ENCODE measurements at regions not wholly inside any gene's neighbourhood (a gene's known extent, or its start where the extent isn't known, plus 50 kb on each side); places are given as distances from the start of the nearest gene placed in this dataset.

DNA sequence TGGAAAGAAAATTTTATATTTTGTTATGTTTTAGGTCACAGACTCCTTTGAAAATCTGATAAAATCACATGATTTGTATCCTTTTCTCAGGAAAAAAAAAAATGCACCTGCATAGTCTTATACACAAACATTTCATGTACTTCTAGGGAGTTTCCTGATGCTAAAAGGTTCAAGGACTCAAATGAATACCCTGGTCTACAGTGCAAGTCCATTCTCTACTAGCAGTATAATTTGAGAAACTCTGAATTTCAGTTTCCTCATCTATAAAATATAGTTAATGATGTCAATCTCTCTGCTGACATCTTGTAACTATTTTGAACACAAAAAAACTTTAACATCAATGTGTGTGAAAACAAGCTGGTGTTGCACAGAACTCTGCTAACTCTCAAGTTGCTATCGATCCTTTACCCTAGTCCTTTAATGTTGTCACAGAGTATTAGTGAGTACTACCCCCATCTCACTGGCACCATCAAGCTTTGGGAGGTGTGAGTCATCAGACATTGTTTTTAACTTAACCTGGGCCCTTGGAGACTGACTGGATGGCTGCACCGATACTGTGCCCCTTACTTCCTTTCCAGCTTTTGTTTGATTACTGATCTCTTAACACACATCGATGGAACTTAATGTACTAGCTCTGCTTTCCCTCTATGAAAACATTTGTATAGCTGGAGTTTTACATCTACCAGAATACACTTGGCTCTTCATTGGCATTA is 251.9 kb upstream of the SOX5 start:
- H3K79me1 ChIP-seq (ENCODE audit: low read depth in 1 of 2, low read length in 2 of 2) = peaks cover 0 to 7% of the 10 kb centered on the region in 2 experiments; a peak in 2 of 4 replicates
- H2BK20ac ChIP-seq (ENCODE audit: low read depth, low read length) = no peak overlapping the region
- H2BK5ac ChIP-seq (ENCODE audit: low read depth, low read length, poor library complexity, severe bottlenecking) = no peak overlapping the region
- no peaks in the 10 kb centered on the region; the same call in 1 of the 2 replicates for H4K20me1 ChIP-seq (ENCODE audit: insufficient read depth, low read length)
- intact Hi-C loops (cut with micrococcal nuclease) = no loop called here
- BruUV-seq (replicated peaks) = no TSS peak
- H3K18ac ChIP-seq (ENCODE audit: low read depth, low read length) = no peak overlapping the region
- H3K36me3 ChIP-seq (ENCODE audit: control insufficient read depth, insufficient read depth, low read length) = no peaks in the 10 kb centered on the region
- ATAC-seq (ENCODE audit: low read depth) (no peak), DNase-seq (no peak)
- TF ChIP-seq NFE2L2 (IDR thresholded peaks at IDR 0.05; ENCODE audit: low read depth, low read length) (no peak), RCOR1 (IDR thresholded peaks at IDR 0.05; ENCODE audit: insufficient replicate concordance, low read length) (no peak), BHLHE40 (IDR thresholded peaks at IDR 0.05; ENCODE audit: low read depth, low read length) (no peak), USF2 (IDR thresholded peaks at IDR 0.05; ENCODE audit: low read depth, low read length) (no peak), FOS (IDR thresholded peaks at IDR 0.05; ENCODE audit: low read depth, low read length) (no peak), SMC3 (IDR thresholded peaks at IDR 0.05; ENCODE audit: low read depth, low read length) (no peak), RAD21 (IDR thresholded peaks at IDR 0.05; ENCODE audit: low read length) (no peak)
- TF ChIP-seq, protein P1, sequence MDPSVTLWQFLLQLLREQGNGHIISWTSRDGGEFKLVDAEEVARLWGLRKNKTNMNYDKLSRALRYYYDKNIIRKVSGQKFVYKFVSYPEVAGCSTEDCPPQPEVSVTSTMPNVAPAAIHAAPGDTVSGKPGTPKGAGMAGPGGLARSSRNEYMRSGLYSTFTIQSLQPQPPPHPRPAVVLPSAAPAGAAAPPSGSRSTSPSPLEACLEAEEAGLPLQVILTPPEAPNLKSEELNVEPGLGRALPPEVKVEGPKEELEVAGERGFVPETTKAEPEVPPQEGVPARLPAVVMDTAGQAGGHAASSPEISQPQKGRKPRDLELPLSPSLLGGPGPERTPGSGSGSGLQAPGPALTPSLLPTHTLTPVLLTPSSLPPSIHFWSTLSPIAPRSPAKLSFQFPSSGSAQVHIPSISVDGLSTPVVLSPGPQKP (IDR thresholded peaks at IDR 0.05; ENCODE audit: borderline replicate concordance, low read depth, low read length) = no peak
- no peak overlapping the region for H4K91ac ChIP-seq (ENCODE audit: insufficient read depth, low read depth, low read length)
- no peak overlapping the region for H2AFZ ChIP-seq (replicated peaks; ENCODE audit: low read length, poor library complexity)
- no peak overlapping the region for H3K4me3 ChIP-seq (ENCODE audit: insufficient read depth, low read depth, low read length)
- H3K9ac ChIP-seq (ENCODE audit: low read depth, low read length) = no peak overlapping the region
- H3K56ac ChIP-seq (ENCODE audit: extremely low read depth, insufficient read depth, low read length) = no peak overlapping the region
- no peak overlapping the region for H3K14ac ChIP-seq (replicated peaks; ENCODE audit: low read depth, low read length)
- no peaks in the 10 kb centered on the region for H3K27me3 ChIP-seq (ENCODE audit: control insufficient read depth, insufficient read depth, low read length)
- H3K4me1 ChIP-seq (ENCODE audit: control insufficient read depth, insufficient read depth, low read length) = peaks cover 10% of the 10 kb centered on the region
- no peak overlapping the region for H2BK15ac ChIP-seq (ENCODE audit: low read depth, low read length)
- H3K27ac ChIP-seq (ENCODE audit: insufficient read depth, low read length) = no peak overlapping the region
- H3K4ac ChIP-seq (ENCODE audit: low read depth, low read length) = no peak overlapping the region
- in situ Hi-C loops (cut with MboI; ENCODE audit: low sequenced_read_pairs) = no loop called here
- no peak overlapping the region for H3K23ac ChIP-seq (ENCODE audit: low read depth, low read length)
- CTCF ChIA-PET = no interaction called here
- no peaks in the 10 kb centered on the region for H3K9me3 ChIP-seq (ENCODE audit: control insufficient read depth, insufficient read depth, low read length)
- H2BK120ac ChIP-seq (ENCODE audit: low read depth, low read length) = no peak overlapping the region
- no peak overlapping the region for H2AK5ac ChIP-seq (ENCODE audit: low read depth, low read length)
- dilution Hi-C loops (cut with HindIII; ENCODE audit: low sequenced_read_pairs, unreplicated experiment) = no loop called here
- WGBS, 2 experiments (ENCODE audit: extremely low coverage in 2 of 2, insufficient read length in 1 of 2) = no CpG with 5 or more reads among the region's 3 CpGs
- H4K5ac ChIP-seq (ENCODE audit: low read depth, low read length) = no peak overlapping the region
- POLR2A ChIA-PET (ENCODE audit: unreplicated experiment) = no interaction called here
- no peak overlapping the region for H3K4me2 ChIP-seq (ENCODE audit: low read depth, low read length)
- no peak overlapping the region for H2AK9ac ChIP-seq (replicated peaks; ENCODE audit: low read depth, low read length, poor library complexity)
- no peak overlapping the region for H4K8ac ChIP-seq (ENCODE audit: low read depth in 2 of 2, low read length in 2 of 2)
- H3K9me1 ChIP-seq (ENCODE audit: insufficient read depth, low read length) = peaks cover 13% of the 10 kb centered on the region

Data from IMR-90 (cell line).